Jurkat, Clone E6-1 (cell line): ENCODE measurements at regions not wholly inside any gene's neighbourhood (a gene's known extent, or its start where the extent isn't known, plus 50 kb on each side); places are given as distances from the start of the nearest gene placed in this dataset.

ENCODE experiments used
- DNase-seq: peaks from one replicate; pipeline ENCODE4 v3.0.0-alpha.2; 2011; ENCODE audit warnings: low read depth, low spot score
- H3K4me3 ChIP-seq: 2 replicates; pipeline ENCODE4 v1.5.1; 2011; ENCODE audit warnings: mild to moderate bottlenecking, low read length, control low read depth, moderate library complexity

- DNase-seq, result no peak
- no peak overlapping the region for H3K4me3 ChIP-seq
Measured at GRCh38 chr10:109178591-109178990, 744.7 kb downstream of the XPNPEP1 start.

GRCh38 chr10:109174526-109174925, 748.8 kb downstream of the XPNPEP1 start:
- H3K4me3 ChIP-seq, result no peak overlapping the region
- DNase-seq, result no peak

- H3K4me3 ChIP-seq, result no peak overlapping the region
- DNase-seq, result no peak
Measured at GRCh38 chr10:109173937-109174336, 749.4 kb downstream of the XPNPEP1 start.

GRCh38 chr10:109173121-109173520, 750.2 kb downstream of the XPNPEP1 start:
- DNase-seq, result no peak
- H3K4me3 ChIP-seq, result no peak overlapping the region

GRCh38 chr10:109166935-109167334, 756.4 kb downstream of the XPNPEP1 start:
- no peak overlapping the region for H3K4me3 ChIP-seq

GRCh38 chr10:109159351-109159750, 764.0 kb downstream of the XPNPEP1 start:
- no peak for DNase-seq
- H3K4me3 ChIP-seq, result no peak overlapping the region

More at GRCh38 chr10:109166935-109167334, 756.4 kb downstream of the XPNPEP1 start:
- DNase-seq, result no peak

- H3K4me3 ChIP-seq, result no peak overlapping the region
- no peak for DNase-seq
Measured at GRCh38 chr10:109156396-109156795, 766.9 kb downstream of the XPNPEP1 start.

GRCh38 chr10:109149666-109150350, 773.5 kb downstream of the XPNPEP1 start:
- no peak for DNase-seq
- H3K4me3 ChIP-seq, result no peak overlapping the region

GRCh38 chr10:109127363-109127762, 795.9 kb downstream of the XPNPEP1 start:
- no peak overlapping the region for H3K4me3 ChIP-seq

GRCh38 chr10:109126541-109126940, 796.8 kb downstream of the XPNPEP1 start:
- H3K4me3 ChIP-seq, result no peak overlapping the region
- no peak for DNase-seq

More at GRCh38 chr10:109127363-109127762, 795.9 kb downstream of the XPNPEP1 start:
- DNase-seq, result no peak

GRCh38 chr10:109126016-109126415, 797.3 kb downstream of the XPNPEP1 start:
- no peak for DNase-seq
- H3K4me3 ChIP-seq, result no peak overlapping the region

GRCh38 chr10:109115179-109115578, 808.1 kb downstream of the XPNPEP1 start:
- no peak overlapping the region for H3K4me3 ChIP-seq
- no peak for DNase-seq

GRCh38 chr10:109114579-109114978, 808.7 kb downstream of the XPNPEP1 start:
- DNase-seq, result no peak
- no peak overlapping the region for H3K4me3 ChIP-seq

GRCh38 chr10:109106604-109107003, 816.7 kb downstream of the XPNPEP1 start:
- DNase-seq, result no peak

GRCh38 chr10:109105725-109106124, 817.6 kb downstream of the XPNPEP1 start:
- H3K4me3 ChIP-seq, result no peak overlapping the region
- no peak for DNase-seq

More at GRCh38 chr10:109106604-109107003, 816.7 kb downstream of the XPNPEP1 start:
- no peak overlapping the region for H3K4me3 ChIP-seq

- DNase-seq, result no peak
- no peak overlapping the region for H3K4me3 ChIP-seq
Measured at GRCh38 chr10:109104806-109105205, 818.5 kb downstream of the XPNPEP1 start.

- no peak overlapping the region for H3K4me3 ChIP-seq
Measured at GRCh38 chr10:109103278-109103677, 820.0 kb downstream of the XPNPEP1 start.

GRCh38 chr10:109089779-109090178, 833.5 kb downstream of the XPNPEP1 start:
- no peak for DNase-seq

More at GRCh38 chr10:109103278-109103677, 820.0 kb downstream of the XPNPEP1 start:
- DNase-seq, result no peak

GRCh38 chr10:109071539-109071938, 851.8 kb downstream of the XPNPEP1 start:
- DNase-seq, result no peak
- H3K4me3 ChIP-seq, result no peak overlapping the region

More at GRCh38 chr10:109089779-109090178, 833.5 kb downstream of the XPNPEP1 start:
- H3K4me3 ChIP-seq, result no peak overlapping the region

GRCh38 chr10:109070492-109070891, 852.8 kb downstream of the XPNPEP1 start:
- no peak for DNase-seq
- no peak overlapping the region for H3K4me3 ChIP-seq

GRCh38 chr10:109067031-109067430, 856.3 kb downstream of the XPNPEP1 start:
- no peak for DNase-seq
- H3K4me3 ChIP-seq, result no peak overlapping the region
